ENCODE measurements at regions not wholly inside any gene's neighbourhood (a gene's known extent, or its start where the extent isn't known, plus 50 kb on each side); places are given as distances from the start of the nearest gene placed in this dataset.

DNA sequence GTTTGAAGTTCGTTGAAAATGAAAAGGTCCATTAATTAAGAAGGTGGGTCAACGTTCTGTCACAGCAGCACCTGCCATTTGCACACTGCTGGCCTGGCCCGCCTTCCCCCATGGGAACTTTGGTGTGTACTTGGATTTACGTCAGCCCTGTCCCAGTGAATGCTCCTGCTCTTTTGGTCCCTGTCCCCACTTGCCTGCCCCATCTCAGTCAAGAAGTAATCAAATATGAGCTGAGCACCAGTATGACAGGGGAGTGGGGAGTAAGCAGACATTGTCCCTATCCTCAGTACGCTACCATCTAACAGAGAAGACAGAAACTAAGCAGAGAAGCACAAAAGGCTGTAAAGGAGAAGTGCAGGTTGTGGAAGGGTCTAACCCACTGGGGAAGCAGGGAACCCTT lies 65.1 kb downstream of the SLC4A3 start:
- DNase-seq, result no peak

DNA sequence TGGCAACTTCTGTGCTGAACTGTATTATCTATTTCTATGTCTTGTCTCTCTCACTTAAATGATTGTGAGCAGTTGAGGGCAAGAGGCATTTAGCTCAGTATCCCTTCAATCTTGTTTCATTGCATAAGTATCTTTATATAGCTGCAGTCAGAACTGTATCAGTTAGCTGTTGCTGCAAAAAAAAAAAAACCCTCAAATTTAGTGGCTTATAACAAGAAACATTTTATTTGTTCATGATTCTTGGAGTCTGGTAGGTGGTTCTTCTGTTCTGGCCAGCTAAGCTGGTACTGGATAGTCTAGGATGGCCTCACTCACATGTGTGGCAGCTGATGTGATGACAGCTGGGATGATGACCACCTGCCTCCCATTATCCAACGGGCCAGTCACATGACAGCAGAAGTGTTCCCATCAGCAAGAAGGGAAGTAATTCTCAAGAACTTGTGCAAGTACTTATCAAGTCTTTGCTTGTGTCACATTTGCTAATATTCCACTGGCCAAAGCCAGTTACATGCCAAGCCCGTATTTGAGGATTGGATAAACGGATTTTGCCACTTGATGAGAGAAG lies 67.8 kb downstream of the SLC4A3 start:
- no peak for DNase-seq

DNA sequence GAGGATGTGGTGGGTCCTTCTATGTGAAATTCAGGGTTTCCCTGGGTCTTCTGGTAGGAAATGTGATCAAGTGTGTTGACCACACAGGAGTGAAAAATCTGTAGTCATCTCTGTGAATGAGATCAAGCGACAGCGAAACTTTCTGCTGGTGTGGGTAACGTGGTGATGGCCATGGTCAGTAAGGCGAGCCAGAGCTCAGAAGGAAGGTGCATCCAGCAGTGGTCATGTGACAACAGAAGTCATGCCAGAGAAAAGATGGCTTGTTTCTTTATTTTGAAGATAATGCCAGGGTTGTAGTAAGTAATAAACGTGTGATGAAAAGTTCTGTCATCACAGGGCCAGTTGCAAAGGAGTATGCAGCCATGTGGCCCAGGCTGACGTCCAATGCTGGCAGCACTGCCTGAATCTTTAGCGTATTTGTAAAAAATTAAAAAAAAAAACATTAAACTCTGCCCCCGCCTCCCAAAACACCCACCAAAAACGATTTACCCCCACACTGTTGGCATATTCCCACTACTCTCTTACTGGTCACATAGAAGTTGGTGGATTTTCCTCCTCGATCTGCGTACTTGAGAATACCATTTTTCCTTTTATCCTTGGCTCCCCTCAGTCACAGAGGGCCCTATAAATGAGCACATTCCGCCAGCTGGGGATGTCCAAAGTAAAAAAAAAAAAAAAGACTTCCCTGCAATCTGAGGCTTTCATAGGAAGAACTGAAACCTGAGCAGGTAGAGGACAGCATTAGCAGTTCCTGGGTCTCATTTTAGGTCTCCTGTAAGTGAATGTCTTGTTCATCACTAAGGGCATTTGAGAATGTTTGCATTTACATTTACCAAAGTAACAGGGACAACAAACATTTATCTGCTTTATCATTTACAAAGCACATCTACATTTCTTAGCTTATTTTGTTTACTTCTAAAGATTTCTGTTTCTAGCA lies 70.6 kb downstream of the SLC4A3 start:
- DNase-seq, result no peak

GRCh38 chr2:219698748-219699439 lies 71.5 kb downstream of the SLC4A3 start:
- no peak for DNase-seq

- no peak for DNase-seq
Observed at GRCh38 chr2:219699440-219699821, 72.0 kb downstream of the SLC4A3 start.

DNA sequence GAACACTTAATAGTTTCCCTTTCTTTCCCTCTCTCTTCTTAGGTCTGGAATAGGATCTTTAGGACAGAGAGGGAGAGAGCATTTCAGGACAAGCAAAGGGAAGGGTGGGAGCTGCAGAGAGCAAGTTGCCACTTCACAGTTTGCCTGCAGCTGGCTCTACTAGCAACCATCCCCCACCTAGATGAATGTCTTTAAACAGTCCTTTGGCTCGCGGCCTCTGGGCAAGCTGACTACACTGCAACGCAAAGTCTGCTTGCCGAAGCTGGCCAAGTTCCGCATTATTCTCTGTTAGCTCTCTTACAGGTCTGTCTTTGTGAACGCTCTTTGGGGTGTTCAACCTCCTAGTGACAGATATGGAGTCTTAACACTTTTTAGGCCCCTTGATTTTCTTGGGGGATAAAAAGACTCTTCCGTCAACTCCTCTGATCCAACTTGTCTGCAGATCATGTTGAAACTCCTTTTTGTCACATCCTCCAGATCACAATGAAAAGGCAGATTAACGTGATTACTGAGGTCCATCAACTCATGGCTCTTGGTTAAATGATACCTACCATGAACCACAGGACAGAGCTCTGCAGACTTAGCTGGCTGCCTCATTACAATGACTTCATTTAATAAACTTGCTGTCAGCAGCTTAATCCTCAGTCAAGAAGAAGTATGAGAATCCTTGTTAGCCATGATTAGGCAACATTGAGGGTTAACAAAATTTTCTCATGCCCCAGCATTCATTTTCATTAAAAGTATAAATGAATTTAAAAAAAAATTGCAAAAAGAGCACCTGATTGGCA lies 74.6 kb downstream of the SLC4A3 start:
- no peak for DNase-seq

DNA sequence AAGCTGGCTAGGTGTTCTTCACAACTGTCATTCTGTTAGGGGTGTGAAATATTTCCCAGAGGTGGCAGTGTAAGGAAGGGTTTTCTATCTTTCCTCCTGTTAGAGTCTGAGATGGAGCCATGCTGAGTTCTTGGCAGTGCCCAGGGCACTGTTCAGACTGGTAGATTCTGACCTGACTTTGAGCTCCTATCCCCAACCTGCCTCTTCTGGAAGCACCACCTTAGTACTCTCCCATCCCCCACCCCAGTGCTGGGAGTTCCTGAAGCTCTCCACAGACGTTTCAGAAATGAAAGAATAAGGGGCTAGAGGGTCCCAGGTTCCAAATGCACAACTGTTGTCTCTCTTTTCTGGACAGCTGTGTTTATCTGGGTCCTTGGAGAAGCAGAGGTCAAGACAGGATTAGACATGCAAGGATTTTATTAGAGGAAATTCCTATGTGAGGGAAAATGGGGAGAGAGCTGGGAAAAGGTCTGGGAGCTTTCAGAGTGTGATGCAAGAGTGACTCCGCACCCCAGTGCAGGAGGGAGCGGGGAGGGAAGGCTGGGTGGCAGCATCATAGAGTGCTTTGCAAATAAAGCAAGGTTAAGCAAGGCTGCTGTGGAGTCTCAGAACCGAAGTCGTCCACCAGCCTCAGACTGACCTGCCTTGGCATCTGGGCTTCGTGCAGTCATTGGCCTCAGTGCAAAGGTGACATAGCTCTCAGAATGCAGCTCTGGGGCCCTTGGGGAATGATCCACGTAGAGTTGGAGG lies 75.5 kb downstream of the SLC4A3 start:
- no peak for DNase-seq

DNA sequence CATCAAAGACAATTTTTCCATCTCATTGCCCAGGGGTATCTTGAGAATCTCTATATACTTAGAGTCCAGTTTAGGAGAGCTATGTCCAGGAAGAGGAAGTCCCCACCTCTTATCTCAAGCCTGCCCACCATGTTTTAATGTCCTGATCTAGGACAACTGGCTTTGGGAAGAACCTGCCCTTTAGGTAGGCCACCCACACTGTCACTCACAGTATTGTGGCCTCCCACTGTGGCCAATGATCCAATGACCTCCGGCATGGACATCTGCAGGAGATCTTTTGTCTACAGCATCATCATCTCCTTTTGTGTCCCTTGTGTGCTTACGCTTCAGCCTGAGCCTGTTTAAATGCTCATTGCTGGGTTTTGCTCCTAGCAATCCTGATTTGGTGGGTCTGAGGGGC lies 77.4 kb downstream of the SLC4A3 start:
- no peak for DNase-seq

GRCh38 chr2:219706823-219707281 lies 79.4 kb downstream of the SLC4A3 start:
- DNase-seq, result no peak

DNA sequence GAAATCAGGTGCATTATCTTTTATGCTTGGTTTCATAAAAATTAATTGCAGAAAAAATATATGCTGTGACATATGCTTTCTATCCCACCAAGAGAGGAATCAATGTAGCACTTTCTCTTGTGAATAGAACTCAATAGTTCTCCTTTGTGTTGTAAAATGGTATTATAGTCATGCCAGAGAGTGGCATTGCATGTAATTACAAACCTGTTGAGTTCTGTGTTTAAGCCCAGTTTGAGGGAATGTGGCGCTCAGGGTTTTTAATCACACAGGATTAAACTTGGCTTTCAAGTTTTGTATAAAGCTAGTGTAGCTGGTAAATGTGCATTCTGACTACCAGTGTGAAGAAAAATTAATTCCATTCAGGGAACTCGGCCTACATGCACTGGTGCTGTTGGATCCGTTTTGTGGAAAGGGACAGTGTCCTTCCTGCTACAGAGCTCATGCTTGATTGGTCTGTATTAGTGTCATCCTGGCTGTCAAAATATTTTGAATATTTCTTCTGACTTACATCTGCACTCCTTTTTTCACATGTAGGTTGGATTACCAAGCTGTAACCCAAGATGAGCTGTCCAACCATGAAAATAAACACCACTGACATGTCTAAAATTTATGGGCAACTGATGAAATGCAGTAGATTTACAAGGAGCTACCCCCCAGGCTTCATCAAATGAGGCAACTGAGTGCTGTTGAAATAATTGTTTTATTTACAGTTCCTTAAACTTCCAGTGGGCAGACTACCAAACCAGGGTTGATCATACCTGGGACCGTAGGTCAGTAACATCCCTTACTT lies 80.3 kb downstream of the SLC4A3 start:
- no peak for DNase-seq

GRCh38 chr2:219709331-219709761 lies 81.9 kb downstream of the SLC4A3 start:
- no peak for DNase-seq

- no peak for DNase-seq
Observed at GRCh38 chr2:219713110-219713509, 85.7 kb downstream of the SLC4A3 start.

DNA sequence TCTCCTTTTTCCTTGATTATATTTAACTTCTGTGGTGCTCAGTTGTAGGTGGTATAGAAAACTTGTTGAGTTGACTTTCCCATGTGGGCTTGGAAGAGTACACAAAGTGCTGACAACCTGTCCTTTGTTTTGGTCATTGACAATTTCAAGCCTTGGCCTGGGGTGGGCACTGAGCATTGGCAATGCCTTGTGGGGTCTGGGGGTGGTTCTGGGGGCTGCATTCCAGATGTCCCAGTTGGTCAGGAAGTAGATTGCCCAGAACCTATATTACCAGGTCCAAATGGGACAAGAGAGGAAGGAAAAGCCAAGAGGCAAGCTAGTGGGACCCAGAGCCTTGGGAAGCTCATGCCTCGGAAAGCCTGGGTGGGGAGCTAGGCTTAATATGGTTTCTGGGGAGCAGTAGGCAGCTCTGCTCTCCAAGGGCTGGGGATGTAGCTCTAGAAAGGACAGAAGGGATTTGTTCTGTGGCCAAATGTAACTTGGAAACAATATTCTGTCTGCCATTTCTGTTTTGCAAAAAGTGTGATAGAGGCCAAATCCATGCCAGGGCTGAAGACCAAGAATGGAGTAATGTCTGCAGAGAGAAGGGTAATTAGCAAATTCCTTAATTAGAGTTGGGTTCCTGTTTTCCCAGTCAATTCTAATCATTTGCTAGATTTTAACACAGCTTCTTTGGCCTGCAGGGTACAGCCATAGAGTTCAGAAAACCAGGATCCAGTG lies 87.4 kb downstream of the SLC4A3 start:
- DNase-seq, result no peak

- DNase-seq, result no peak
Observed at GRCh38 chr2:219718066-219718465, 90.6 kb downstream of the SLC4A3 start.

GRCh38 chr2:219719521-219719920 lies 92.1 kb downstream of the SLC4A3 start:
- DNase-seq, result no peak

DNA sequence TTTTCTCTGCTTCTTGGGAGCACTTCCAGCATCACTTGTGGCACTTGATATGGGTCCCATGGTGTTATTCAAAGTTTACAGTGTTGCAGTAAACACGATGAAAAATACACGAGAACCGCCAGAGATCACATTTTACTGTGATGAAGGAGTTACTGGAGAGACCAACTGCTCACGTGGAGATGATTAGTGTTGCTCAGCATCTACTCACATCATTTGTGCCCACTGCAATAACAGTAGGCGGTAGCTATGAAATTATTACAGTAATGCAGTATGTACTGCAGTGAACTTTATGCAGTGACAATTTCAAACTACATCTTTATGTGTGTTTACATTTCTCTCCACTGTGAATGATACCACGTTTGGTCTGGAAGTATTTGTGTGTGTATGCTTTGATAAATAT lies 93.5 kb downstream of the SLC4A3 start:
- DNase-seq, result no peak

DNA sequence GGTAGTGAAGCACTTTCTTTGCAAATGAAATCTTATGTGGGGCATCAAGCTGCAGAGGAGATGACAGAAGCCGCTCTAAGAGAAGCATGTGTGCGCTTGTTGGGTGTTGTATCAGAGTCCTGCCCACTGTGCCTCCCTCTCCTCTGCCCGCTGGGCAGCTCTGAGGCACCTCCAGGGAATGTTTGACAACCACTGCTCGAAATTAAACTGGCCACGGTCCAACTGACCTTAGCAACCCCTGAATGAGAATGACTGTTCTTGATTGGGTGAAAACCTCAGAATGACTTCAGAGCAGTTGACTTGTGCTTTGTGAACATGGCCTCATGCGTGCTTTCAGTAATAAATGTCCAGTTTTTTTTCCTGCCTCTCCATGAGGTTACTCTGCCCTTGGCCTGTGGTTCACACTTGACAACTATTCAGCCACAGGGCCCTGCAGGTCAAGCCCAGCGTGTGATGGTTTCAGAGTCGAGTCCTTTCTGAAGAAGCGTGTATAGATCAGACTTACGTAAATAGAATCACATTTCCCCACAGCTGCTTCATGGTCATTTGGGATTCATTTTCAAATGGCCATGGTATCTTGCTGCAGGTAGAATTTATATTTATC lies 94.9 kb downstream of the SLC4A3 start:
- no peak for DNase-seq

DNA sequence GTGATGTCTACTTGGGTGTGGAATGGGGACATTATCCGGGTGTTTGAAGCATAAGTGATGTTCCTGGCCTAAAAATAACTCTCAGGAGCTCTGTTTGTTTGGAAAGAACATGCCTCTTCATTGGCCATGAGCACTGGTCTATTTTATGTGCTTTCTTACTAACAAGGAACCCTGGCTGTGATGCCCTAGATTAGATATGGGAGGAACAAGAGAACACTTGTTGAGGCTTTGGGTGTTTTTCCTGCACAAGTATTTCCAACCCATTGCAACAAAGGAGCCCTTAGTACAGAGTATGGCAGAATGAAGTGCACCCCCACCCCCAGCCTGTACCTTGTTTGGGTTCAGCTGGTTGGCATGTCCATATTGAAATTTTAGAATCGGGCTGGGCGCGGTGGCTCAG lies 95.9 kb downstream of the SLC4A3 start:
- no peak for DNase-seq

GRCh38 chr2:219724628-219725027 lies 97.2 kb downstream of the SLC4A3 start:
- no peak for DNase-seq

GRCh38 chr2:219726916-219727315 lies 99.5 kb downstream of the SLC4A3 start:
- DNase-seq, result no peak
